ENCODE measurements at regions not wholly inside any gene's neighbourhood (a gene's known extent, or its start where the extent isn't known, plus 50 kb on each side); places are given as distances from the start of the nearest gene placed in this dataset.

GRCh38 chr6:101230866-101231265 lies 162.6 kb upstream of the GRIK2 start:
- no peak for DNase-seq

GRCh38 chr6:101231606-101232235 lies 161.8 kb upstream of the GRIK2 start:
- DNase-seq = no peak

- no peak for DNase-seq
Observed at GRCh38 chr6:101232961-101233360, 160.5 kb upstream of the GRIK2 start.

GRCh38 chr6:101236709-101237108 lies 156.8 kb upstream of the GRIK2 start:
- no peak for DNase-seq

- DNase-seq = no peak
Observed at GRCh38 chr6:101241442-101241841, 152.1 kb upstream of the GRIK2 start.

GRCh38 chr6:101249470-101249869 lies 144.0 kb upstream of the GRIK2 start:
- DNase-seq = no peak

DNA sequence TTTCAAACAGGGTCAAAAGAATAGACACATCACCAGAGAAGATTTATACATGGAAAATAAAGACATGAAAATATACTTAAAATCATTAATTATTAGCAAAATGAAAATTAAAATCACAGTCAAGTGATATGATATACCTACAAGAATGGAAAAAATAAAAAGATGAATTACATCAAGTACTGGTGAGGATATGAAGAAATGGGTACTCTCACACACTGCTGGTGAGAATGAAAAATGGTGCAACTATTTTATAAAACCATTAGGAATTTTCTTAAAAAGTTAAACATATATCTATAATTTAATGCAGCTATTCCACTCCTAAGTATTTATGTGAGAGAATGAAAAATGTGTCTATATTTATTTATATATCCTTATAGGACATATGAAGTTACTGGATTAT lies 136.3 kb upstream of the GRIK2 start:
- no peak for DNase-seq

DNA sequence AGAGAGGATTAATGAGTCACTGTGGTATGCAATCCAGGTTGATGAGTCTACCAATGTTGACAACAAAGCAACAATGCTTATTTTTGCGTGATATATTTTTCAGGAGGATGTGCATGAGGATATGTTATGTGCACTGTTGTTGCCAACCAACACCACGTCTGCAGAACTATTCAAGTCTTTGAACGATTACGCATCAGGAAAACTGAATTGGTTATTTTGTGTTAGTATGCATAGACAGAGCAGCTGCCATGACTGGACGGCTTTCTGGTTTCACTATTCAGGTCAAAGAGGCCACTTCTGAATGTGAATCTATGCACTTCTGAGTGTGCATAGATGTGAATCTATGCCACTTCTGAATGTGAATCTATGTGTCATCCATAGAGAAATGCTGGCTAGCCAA lies 134.0 kb upstream of the GRIK2 start:
- no peak for DNase-seq

- DNase-seq = no peak
Observed at GRCh38 chr6:101263596-101263995, 129.9 kb upstream of the GRIK2 start.

DNA sequence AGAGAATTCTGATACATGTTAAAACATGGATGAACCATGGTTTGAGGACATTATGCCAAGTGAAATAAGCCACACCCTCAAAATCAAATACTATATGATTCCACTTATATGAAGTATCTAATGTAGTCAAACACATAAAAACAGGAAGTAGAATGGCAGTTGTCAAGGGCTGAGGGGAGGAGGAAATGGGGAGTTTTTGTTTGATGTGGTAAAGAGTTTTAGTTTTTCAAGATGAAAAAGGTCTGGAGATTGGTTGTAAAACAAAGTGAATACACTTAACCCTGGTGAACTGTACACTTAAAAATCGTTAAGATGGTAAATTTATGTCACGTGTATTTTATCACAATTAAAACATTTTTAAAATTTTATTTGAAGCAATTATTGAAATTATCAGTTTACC lies 127.4 kb upstream of the GRIK2 start:
- DNase-seq = no peak

GRCh38 chr6:101268541-101268940 lies 125.0 kb upstream of the GRIK2 start:
- DNase-seq = no peak

DNA sequence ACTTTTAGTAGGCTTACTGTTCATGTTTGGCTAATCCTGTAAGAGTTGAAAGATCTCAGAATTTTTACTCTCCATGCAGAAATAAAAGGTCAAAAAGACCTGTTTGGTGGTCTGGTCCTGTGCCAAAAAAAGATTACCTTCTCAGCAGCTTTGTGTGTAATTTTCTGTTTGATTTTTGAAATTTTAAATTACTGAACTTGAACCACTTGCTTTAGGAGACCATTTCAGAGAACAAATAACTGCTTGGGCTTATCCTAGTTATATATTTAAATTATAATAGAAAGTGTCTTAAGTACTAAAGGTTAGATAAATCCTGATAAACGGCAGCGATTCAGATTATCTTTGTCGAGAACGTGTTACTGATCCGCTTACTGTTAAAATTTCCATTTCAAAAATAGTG lies 118.3 kb upstream of the GRIK2 start:
- no peak for DNase-seq

DNA sequence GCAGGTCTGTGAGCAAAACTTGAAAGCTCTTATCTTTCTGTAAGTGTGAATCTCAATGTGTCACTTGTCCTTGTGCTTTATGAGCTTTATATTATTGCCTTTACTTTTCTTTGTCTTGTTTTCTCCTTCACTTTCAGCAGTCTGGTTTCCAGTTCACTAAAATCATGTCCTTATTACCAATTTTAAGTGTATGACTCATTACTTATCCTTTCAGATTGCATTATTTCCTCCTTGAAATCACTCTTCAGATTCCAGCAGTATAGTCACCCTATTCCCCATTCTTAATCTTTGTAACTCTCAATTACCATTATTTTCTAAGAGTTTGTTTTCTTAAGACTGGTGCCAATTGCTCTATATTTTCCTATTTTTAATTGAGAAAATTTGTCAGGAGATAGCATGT lies 117.4 kb upstream of the GRIK2 start:
- no peak for DNase-seq

GRCh38 chr6:101279410-101279809 lies 114.1 kb upstream of the GRIK2 start:
- no peak for DNase-seq

DNA sequence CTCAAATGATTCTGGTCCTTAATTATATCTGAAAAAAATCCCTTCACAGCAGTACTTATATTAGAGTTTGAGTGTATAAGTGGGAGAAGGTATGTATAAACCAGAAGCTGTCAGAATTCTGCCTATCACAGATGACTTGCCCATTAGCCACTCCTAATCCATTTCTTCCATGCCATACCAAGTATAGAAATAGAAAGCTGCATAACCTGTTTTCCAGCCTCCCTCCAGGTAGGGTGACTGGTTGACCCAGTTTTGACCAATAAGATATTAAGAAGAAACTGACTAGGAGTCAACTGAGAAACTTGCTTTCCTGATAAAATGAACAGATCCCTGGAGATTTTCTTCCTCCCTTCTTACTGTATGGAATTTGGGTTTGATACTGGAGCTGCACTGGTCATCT lies 112.2 kb upstream of the GRIK2 start:
- no peak for DNase-seq

DNA sequence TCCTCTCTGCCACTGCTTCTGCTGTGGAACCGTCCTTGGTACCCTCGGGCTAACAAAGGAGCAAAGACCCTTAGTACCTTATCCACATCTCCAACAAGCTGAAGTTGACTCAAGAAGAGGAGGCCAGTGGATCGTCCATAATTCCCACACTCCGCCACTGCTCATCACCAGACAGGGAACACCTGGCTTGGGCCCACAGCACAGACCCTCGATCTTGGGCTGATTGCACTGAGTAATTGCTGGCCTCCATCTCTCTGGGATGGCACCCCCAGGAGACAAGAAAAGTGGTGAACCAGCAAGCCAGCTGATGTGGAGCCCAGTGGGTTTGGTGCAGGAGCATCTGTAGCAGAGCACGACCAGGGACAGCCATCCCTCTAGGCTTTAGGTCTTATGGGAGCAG lies 109.4 kb upstream of the GRIK2 start:
- no peak for DNase-seq

GRCh38 chr6:101286146-101286545 lies 107.4 kb upstream of the GRIK2 start:
- DNase-seq = no peak

GRCh38 chr6:101290346-101290745 lies 103.2 kb upstream of the GRIK2 start:
- DNase-seq = no peak

DNA sequence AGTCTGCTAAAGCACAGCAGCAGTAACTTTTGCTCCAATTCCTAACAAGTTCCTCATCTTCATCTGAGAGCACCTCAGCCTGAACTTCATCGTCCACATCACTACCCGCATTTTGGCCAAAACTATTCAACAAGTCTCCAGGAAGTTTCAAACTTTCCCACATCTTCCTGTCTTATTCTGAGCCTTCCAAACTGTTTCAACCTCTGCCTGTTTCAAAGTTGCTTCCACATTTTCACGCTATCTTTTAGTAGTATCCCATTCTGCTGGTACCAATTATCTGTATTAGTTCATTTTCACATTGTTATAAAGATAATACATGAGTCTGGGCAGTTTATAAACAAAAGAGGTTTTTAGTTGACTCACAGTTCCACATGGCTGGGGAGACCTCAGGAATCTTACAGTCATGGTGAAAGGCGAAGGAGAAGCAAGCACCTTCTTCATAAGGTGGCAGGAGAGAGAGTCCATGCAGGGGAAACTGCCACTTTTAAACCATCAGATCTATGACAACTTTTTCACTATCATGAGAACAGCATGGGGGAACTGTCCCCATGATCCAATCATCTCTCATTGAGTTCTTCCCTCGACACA lies 99.4 kb upstream of the GRIK2 start:
- no peak for DNase-seq

DNA sequence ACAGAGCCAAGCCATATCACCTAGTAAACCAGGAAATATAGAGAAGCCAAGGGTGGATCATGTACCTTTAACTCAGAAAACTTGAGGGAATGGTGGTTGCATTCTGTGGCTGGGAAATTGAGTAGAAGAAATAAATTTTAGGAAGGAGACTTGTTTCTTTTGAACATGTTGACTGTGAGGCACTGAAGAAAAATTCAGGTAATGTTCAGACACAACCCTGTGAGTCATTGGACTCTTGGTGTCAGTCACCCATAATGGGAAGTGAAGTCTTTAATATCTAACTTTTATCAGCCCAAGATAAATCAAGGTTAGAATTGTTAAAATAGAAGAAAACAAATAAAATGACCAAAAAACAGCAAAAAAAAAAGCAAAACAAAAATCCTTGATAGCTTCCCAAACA lies 98.8 kb upstream of the GRIK2 start:
- no peak for DNase-seq

GRCh38 chr6:101296169-101296960 lies 97.1 kb upstream of the GRIK2 start:
- DNase-seq = no peak

- no peak for DNase-seq
Observed at GRCh38 chr6:101302593-101302992, 90.9 kb upstream of the GRIK2 start.

GRCh38 chr6:101303495-101303894 lies 90.0 kb upstream of the GRIK2 start:
- no peak for DNase-seq

- DNase-seq = no peak
Observed at GRCh38 chr6:101312652-101313051, 80.9 kb upstream of the GRIK2 start.

- no peak for DNase-seq
Observed at GRCh38 chr6:101322921-101323320, 70.6 kb upstream of the GRIK2 start.

Data from NK-92 treated with Interleukin-12 subunit alpha and Interleukin-12 subunit beta, amount 100 ng/mL, for 24 hours (cell line).